GM12878 (cell line): ENCODE measurements at regions not wholly inside any gene's neighbourhood (a gene's known extent, or its start where the extent isn't known, plus 50 kb on each side); places are given as distances from the start of the nearest gene placed in this dataset.

ENCODE experiments used
- ATAC-seq: fragments of 200-7000 bp; cut with Tn5 transposase; 3 replicates; pipeline ENCODE4 v1.9.1; 2020; ENCODE audit warnings: mild to moderate bottlenecking, moderate library complexity
- BruUV-seq: library from RNA; stranded (reverse); fragments of 400-500 nt; replicated peaks from 2 replicates; lab custom pipeline; 2021; lab: Mats Ljungman, UMichigan
- CTCF ChIA-PET: fragments of 300-600 bp; sonication (Branson Sonifier 250); formaldehyde crosslinking; extraction: SDS; loops from one replicate; lab custom pipeline; 2021; ENCODE audit warnings: inconsistent platforms; lab: Yijun Ruan, JAX
- POLR2A ChIA-PET: fragments of 350-600 bp; formaldehyde crosslinking; extraction: SDS; loops from one replicate; lab custom pipeline; 2021; ENCODE audit warnings: inconsistent platforms; lab: Charles Lee
- RAD21 ChIA-PET: fragments of 300-600 bp; sonication (Branson Sonifier 250); formaldehyde crosslinking; loops from one replicate; lab custom pipeline; 2023; ENCODE audit warnings: antibody characterized with exemption; ENCODE audit not compliant: unreplicated experiment; lab: Charles Lee
- SMC1A ChIA-PET: fragments of 300-600 bp; sonication (Branson Sonifier 250); formaldehyde crosslinking; loops from one replicate; lab custom pipeline; 2023; ENCODE audit not compliant: unreplicated experiment, uncharacterized antibody; lab: Charles Lee
- DNase-seq: peaks from one replicate; pipeline ENCODE4 v3.0.0-alpha.2; 2011; ENCODE audit warnings: low read depth, low spot score
- FAIRE-seq: peaks from 3 replicates; lab custom pipeline; 2011; peaks lifted over from hg19 to GRCh38; lab: Jason Lieb, UNC
- H2AFZ ChIP-seq: 2 replicates; pipeline ENCODE4 v1.6.0; 2011; ENCODE audit warnings: low read depth, low read length, control low read depth; ENCODE audit not compliant: control insufficient read depth
- H3K27ac ChIP-seq: 2 replicates; pipeline ENCODE4 v1.5.1; 2011; ENCODE audit warnings: control low read depth; ENCODE audit not compliant: control insufficient read depth, insufficient read depth
- H3K27me3 ChIP-seq, 2 experiments: replicated peaks in 1 of 2; 2 replicates each; pipeline versions ENCODE4 v1.6.0 to v1.6.1; 2011; ENCODE audit warnings: low read length in 1 of 2; ENCODE audit not compliant: control insufficient read depth in 2 of 2, insufficient read depth in 2 of 2
- H3K36me3 ChIP-seq, 2 experiments: 2 replicates each; pipeline ENCODE4 v1.5.1; 2011; ENCODE audit warnings: low read length in 1 of 2; ENCODE audit not compliant: control insufficient read depth in 2 of 2, insufficient read depth in 2 of 2
- H3K4me1 ChIP-seq: 2 replicates; pipeline ENCODE4 v1.6.1; 2011; ENCODE audit warnings: mild to moderate bottlenecking, low read length, moderate library complexity, mixed read lengths; ENCODE audit not compliant: control insufficient read depth, insufficient read depth
- H3K4me2 ChIP-seq: 2 replicates; pipeline ENCODE4 v1.6.0; 2011; ENCODE audit warnings: control low read depth; ENCODE audit not compliant: control insufficient read depth, insufficient read depth
- H3K4me3 ChIP-seq: fragments of 200-600 bp; sonication (generic); 2 replicates; pipeline ENCODE4 v1.5.1; 2016
- H3K79me2 ChIP-seq: 2 replicates; pipeline ENCODE4 v1.6.0; 2011; ENCODE audit warnings: low read length; ENCODE audit not compliant: control insufficient read depth, insufficient read depth
- H3K9ac ChIP-seq: 2 replicates; pipeline ENCODE4 v1.8.0; 2011; ENCODE audit warnings: low read length, control low read depth, mixed read lengths; ENCODE audit not compliant: control insufficient read depth, insufficient read depth
- H3K9me3 ChIP-seq: replicated peaks from 3 replicates; pipeline ENCODE4 v1.5.1; 2011; ENCODE audit warnings: mild to moderate bottlenecking, low read length; ENCODE audit not compliant: control insufficient read depth, insufficient read depth
- H4K20me1 ChIP-seq: 2 replicates; pipeline ENCODE4 v1.6.0; 2011; ENCODE audit not compliant: control insufficient read depth, insufficient read depth
- DPF2 ChIP-seq: fragments of 450-650 bp; IDR thresholded peaks from 2 replicates; pipeline ENCODE4 v1.6.1; 2017; ENCODE audit warnings: mild to moderate bottlenecking
- RAD51 ChIP-seq: fragments of 450-650 bp; IDR thresholded peaks from 2 replicates; pipeline ENCODE4 v1.6.1; 2016; ENCODE audit warnings: moderate library complexity, mild to moderate bottlenecking, inconsistent platforms
- SPI1 ChIP-seq: IDR thresholded peaks from 2 replicates; pipeline ENCODE4 v1.6.1; 2011; ENCODE audit warnings: low read depth, mild to moderate bottlenecking, low read length, moderate library complexity, borderline replicate concordance; ENCODE audit not compliant: insufficient read depth
- ZZZ3 ChIP-seq: IDR thresholded peaks from 2 replicates; pipeline ENCODE4 v1.6.1; 2011; ENCODE audit warnings: low read depth; ENCODE audit not compliant: control insufficient read depth, insufficient read length
- whole genome bisulfite sequencing: methylation state at CpG from one replicate; pipeline ENCODE4 v1.1.6; 2016; ENCODE audit warnings: low lambda C conversion rate; ENCODE audit not compliant: insufficient replicate concordance, insufficient coverage; ENCODE audit errors: missing lambda C conversion rate; 5-methylcytosine and 5-hydroxymethylcytosine counted together
- in situ Hi-C: fragments of 300-500 bp; cut with MboI; formaldehyde crosslinking; loops from 9 replicates; pipeline ENCODE4 v1.14.3; 2018; ENCODE audit warnings: mixed read lengths
- intact Hi-C: fragments of 100-400 bp; cut with micrococcal nuclease; formaldehyde crosslinking; loops from one replicate; pipeline ENCODE4 v1.14.2; 2022; ENCODE audit not compliant: unreplicated experiment
- TF ChIP-seq, protein P1 (sequence below): fragments of 450-650 bp; IDR thresholded peaks from 2 replicates; pipeline ENCODE4 v1.6.1; 2017; ENCODE audit warnings: low read depth, mild to moderate bottlenecking, moderate library complexity

DNA sequence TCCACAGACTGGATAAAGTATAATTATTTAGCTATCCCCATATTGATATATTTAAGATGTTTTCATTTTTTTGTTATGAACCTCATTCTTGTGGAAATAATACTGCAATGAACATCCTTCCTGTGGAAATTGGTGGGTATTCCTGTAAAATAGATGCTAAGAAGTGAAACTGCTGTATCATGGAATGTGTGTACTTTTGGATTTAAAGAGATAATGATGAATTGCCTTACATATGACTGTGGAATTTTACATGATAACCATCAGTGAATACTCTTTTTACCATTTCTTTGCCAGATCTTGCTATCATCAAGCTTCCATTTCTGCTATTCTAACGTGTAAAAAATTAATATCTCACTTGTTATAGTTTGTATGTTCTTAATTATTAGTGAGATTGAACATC is 847.9 kb downstream of the EFNA5 start (continued):
- TF ChIP-seq, protein P1, sequence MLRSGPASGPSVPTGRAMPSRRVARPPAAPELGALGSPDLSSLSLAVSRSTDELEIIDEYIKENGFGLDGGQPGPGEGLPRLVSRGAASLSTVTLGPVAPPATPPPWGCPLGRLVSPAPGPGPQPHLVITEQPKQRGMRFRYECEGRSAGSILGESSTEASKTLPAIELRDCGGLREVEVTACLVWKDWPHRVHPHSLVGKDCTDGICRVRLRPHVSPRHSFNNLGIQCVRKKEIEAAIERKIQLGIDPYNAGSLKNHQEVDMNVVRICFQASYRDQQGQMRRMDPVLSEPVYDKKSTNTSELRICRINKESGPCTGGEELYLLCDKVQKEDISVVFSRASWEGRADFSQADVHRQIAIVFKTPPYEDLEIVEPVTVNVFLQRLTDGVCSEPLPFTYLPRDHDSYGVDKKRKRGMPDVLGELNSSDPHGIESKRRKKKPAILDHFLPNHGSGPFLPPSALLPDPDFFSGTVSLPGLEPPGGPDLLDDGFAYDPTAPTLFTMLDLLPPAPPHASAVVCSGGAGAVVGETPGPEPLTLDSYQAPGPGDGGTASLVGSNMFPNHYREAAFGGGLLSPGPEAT, result no peak
- TF ChIP-seq DPF2 (no peak), RAD51 (no peak)

DNA sequence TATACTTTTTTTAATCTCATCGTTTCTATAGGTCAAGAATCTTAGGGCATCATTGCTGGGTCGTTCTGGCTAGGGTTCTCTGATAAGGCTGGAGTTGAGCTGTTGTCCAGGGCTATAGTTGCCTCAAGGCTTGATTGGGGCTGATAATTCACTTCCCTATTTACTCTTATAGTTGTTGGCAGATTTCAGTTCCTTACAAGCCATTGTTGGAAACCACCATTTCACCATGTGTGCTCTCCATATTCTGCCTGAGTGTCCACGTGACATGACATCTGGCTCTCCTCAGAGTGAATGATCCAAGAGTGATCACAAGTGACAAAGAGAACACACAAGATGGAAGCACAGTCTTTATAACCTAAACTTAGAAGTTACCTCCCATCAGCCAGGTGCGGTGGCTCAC is 852.2 kb downstream of the EFNA5 start:
- H3K79me2 ChIP-seq, result no peaks in the 10 kb centered on the region
- ChIA-PET SMC1A (no interaction called here), POLR2A (no interaction called here)
- TF ChIP-seq ZZZ3 (no peak), SPI1 (peak; percentile 67; the same call in 1 of the 2 replicates)
- TF ChIP-seq, all 136 proteins: peak for 1
- Histone ChIP-seq H3K4me1 (no peaks in the 10 kb centered on the region), H3K4me3 (no peak overlapping the region), H3K9ac (no peak overlapping the region), H3K36me3 (no peaks in the 10 kb centered on the region), H3K27me3 (no peaks in the 10 kb centered on the region), H3K27ac (no peak overlapping the region), H4K20me1 (no peaks in the 10 kb centered on the region), H2AFZ (no peak overlapping the region), H3K9me3 (no peaks in the 10 kb centered on the region), H3K4me2 (no peak overlapping the region)
- RAD21 ChIA-PET, result no interaction called here
- 27% methylated on average over 4 of the region's 4 CpGs for WGBS
- CTCF ChIA-PET, result interaction anchor here (1.3 kb wide), 1 partner anchor 430 kb away, joined by 3 read pairs; no protein-coding TSS in a partner anchor
- no TSS peak for BruUV-seq
- intact Hi-C loops, result loop anchor here (2.0 kb wide), 1 partner anchor 44 kb away; no protein-coding TSS in a partner anchor
- ATAC-seq (peak; percentile 23; the same call in 1 of the 3 replicates), DNase-seq (no peak), FAIRE-seq (no peak)
- in situ Hi-C loops, result no loop called here
